IMR-90 (cell line): ENCODE measurements at regions not wholly inside any gene's neighbourhood (a gene's known extent, or its start where the extent isn't known, plus 50 kb on each side); places are given as distances from the start of the nearest gene placed in this dataset.
A peak's percentile ranks its signal among the peaks of the same experiment; 100 is the strongest.

ENCODE experiments used
- ATAC-seq: fragments of 200-7000 bp; cut with Tn5 transposase; 2 replicates; pipeline ENCODE4 v1.9.1; 2020; ENCODE audit warnings: low read depth, mild to moderate bottlenecking, moderate library complexity
- BruUV-seq: library from RNA; stranded (reverse); fragments of 400-500 nt; replicated peaks from 2 replicates; lab custom pipeline; 2021; lab: Mats Ljungman, UMichigan
- CTCF ChIA-PET: fragments of 300-600 bp; formaldehyde crosslinking; extraction: SDS; loops from one replicate; lab custom pipeline; 2021; ENCODE audit warnings: antibody characterized with exemption; lab: Yijun Ruan, JAX
- POLR2A ChIA-PET: fragments of 300-600 bp; sonication (Branson Sonifier 250); formaldehyde crosslinking; loops from one replicate; lab custom pipeline; 2022; ENCODE audit warnings: antibody characterized with exemption; ENCODE audit not compliant: unreplicated experiment; lab: Charles Lee
- DNase-seq: peaks from one replicate; pipeline ENCODE4 v3.0.0; 2013
- H2AFZ ChIP-seq: replicated peaks from 2 replicates; pipeline ENCODE3; 2013; ENCODE audit warnings: low read length, mild to moderate bottlenecking; ENCODE audit not compliant: poor library complexity
- H2AK5ac ChIP-seq: 2 replicates; pipeline ENCODE4 v1.6.1; 2013; ENCODE audit warnings: low read depth, low read length, inconsistent platforms
- H2AK9ac ChIP-seq: replicated peaks from 2 replicates; pipeline ENCODE3; 2013; ENCODE audit warnings: mild to moderate bottlenecking, low read depth, low read length, moderate library complexity; ENCODE audit not compliant: poor library complexity
- H2BK120ac ChIP-seq: 2 replicates; pipeline ENCODE4 v1.6.1; 2013; ENCODE audit warnings: low read depth, low read length, inconsistent platforms
- H2BK15ac ChIP-seq: 3 replicates; pipeline ENCODE4 v1.6.1; 2013; ENCODE audit warnings: low read depth, low read length, inconsistent platforms
- H2BK20ac ChIP-seq: 2 replicates; pipeline ENCODE4 v1.6.1; 2013; ENCODE audit warnings: low read depth, mild to moderate bottlenecking, inconsistent platforms, low read length, moderate library complexity
- H2BK5ac ChIP-seq: 2 replicates; pipeline ENCODE4 v1.6.1; 2013; ENCODE audit warnings: mild to moderate bottlenecking, low read depth, low read length, inconsistent platforms; ENCODE audit not compliant: poor library complexity, severe bottlenecking
- H3K14ac ChIP-seq: replicated peaks from 2 replicates; pipeline ENCODE4 v1.6.1; 2013; ENCODE audit warnings: low read depth, low read length, inconsistent platforms
- H3K18ac ChIP-seq: 2 replicates; pipeline ENCODE4 v1.6.1; 2013; ENCODE audit warnings: low read depth, low read length, control low read depth
- H3K23ac ChIP-seq: 2 replicates; pipeline ENCODE4 v1.6.1; 2013; ENCODE audit warnings: low read depth, low read length, inconsistent platforms
- H3K27ac ChIP-seq: 2 replicates; pipeline ENCODE4 v1.5.1; 2013; ENCODE audit warnings: mild to moderate bottlenecking, control low read depth, low read length; ENCODE audit not compliant: insufficient read depth
- H3K27me3 ChIP-seq: 2 replicates; pipeline ENCODE4 v1.6.1; 2013; ENCODE audit warnings: low read length; ENCODE audit not compliant: control insufficient read depth, insufficient read depth
- H3K36me3 ChIP-seq: 2 replicates; pipeline ENCODE4 v1.6.1; 2013; ENCODE audit warnings: low read length, mixed read lengths; ENCODE audit not compliant: control insufficient read depth, insufficient read depth
- H3K4ac ChIP-seq: 2 replicates; pipeline ENCODE4 v1.6.1; 2013; ENCODE audit warnings: low read depth, low read length, inconsistent platforms
- H3K4me1 ChIP-seq: 2 replicates; pipeline ENCODE4 v1.6.1; 2013; ENCODE audit warnings: low read length, mixed read lengths; ENCODE audit not compliant: control insufficient read depth, insufficient read depth
- H3K4me2 ChIP-seq: 2 replicates; pipeline ENCODE4 v1.6.1; 2013; ENCODE audit warnings: low read depth, mild to moderate bottlenecking, control low read depth, low read length, moderate library complexity
- H3K4me3 ChIP-seq: 2 replicates; pipeline ENCODE4 v1.5.1; 2013; ENCODE audit warnings: low read depth, mild to moderate bottlenecking, control low read depth, low read length, moderate library complexity; ENCODE audit not compliant: insufficient read depth
- H3K56ac ChIP-seq: 2 replicates; pipeline ENCODE4 v1.6.1; 2013; ENCODE audit warnings: low read length, inconsistent platforms; ENCODE audit not compliant: insufficient read depth; ENCODE audit errors: extremely low read depth
- H3K79me1 ChIP-seq, 2 experiments: 2 replicates each; pipeline ENCODE4 v1.6.1; 2013; ENCODE audit warnings: low read length in 2 of 2, inconsistent platforms in 1 of 2, low read depth in 1 of 2
- H3K9ac ChIP-seq: 2 replicates; pipeline ENCODE4 v1.6.1; 2013; ENCODE audit warnings: low read depth, low read length, control low read depth
- H3K9me1 ChIP-seq: 2 replicates; pipeline ENCODE4 v1.6.1; 2013; ENCODE audit warnings: low read length, inconsistent platforms; ENCODE audit not compliant: insufficient read depth
- H3K9me3 ChIP-seq: 2 replicates; pipeline ENCODE4 v1.6.1; 2013; ENCODE audit warnings: low read length; ENCODE audit not compliant: control insufficient read depth, insufficient read depth
- H4K20me1 ChIP-seq: 2 replicates; pipeline ENCODE4 v1.6.1; 2013; ENCODE audit warnings: low read length, inconsistent platforms; ENCODE audit not compliant: insufficient read depth
- H4K5ac ChIP-seq: 2 replicates; pipeline ENCODE4 v1.6.1; 2013; ENCODE audit warnings: mild to moderate bottlenecking, low read depth, low read length, control low read depth
- H4K8ac ChIP-seq, 2 experiments: 2 replicates each; pipeline ENCODE4 v1.6.1; 2013; ENCODE audit warnings: low read depth in 2 of 2, low read length in 2 of 2, control low read depth in 1 of 2, inconsistent platforms in 1 of 2
- H4K91ac ChIP-seq: 2 replicates; pipeline ENCODE4 v1.6.1; 2013; ENCODE audit warnings: low read depth, low read length, inconsistent platforms; ENCODE audit not compliant: insufficient read depth
- BHLHE40 ChIP-seq: fragments of 150-350 bp; IDR thresholded peaks from 2 replicates; pipeline ENCODE4 v1.6.1; 2016; ENCODE audit warnings: mild to moderate bottlenecking, low read depth, low read length
- CEBPB ChIP-seq: IDR thresholded peaks from 2 replicates; pipeline ENCODE4 v1.6.1; 2012; ENCODE audit warnings: low read depth, low read length, improper control_type of control experiment
- CTCF ChIP-seq: conservative IDR thresholded peaks from 2 replicates; pipeline ENCODE4 v1.5.1; 2012; ENCODE audit warnings: mild to moderate bottlenecking, low read depth, low read length, improper control_type of control experiment
- ELK1 ChIP-seq: fragments of 150-350 bp; IDR thresholded peaks from 2 replicates; pipeline ENCODE4 v1.6.1; 2016; ENCODE audit warnings: low read depth, mild to moderate bottlenecking, low read length, moderate library complexity, borderline replicate concordance
- FOS ChIP-seq: fragments of 150-350 bp; IDR thresholded peaks from 2 replicates; pipeline ENCODE4 v1.6.1; 2016; ENCODE audit warnings: low read depth, low read length
- MAFK ChIP-seq: IDR thresholded peaks from 2 replicates; pipeline ENCODE4 v1.6.1; 2012; ENCODE audit warnings: low read depth, low read length, improper control_type of control experiment
- MAZ ChIP-seq: IDR thresholded peaks from 2 replicates; pipeline ENCODE4 v1.6.1; 2012; ENCODE audit warnings: low read depth, mild to moderate bottlenecking, low read length, improper control_type of control experiment, moderate library complexity, borderline replicate concordance
- POLR2A ChIP-seq: IDR thresholded peaks from 2 replicates; pipeline ENCODE4 v1.6.1; 2012; ENCODE audit warnings: mild to moderate bottlenecking, low read depth, low read length
- RFX5 ChIP-seq: IDR thresholded peaks from 2 replicates; pipeline ENCODE4 v1.8.0; 2012; ENCODE audit warnings: low read depth, mild to moderate bottlenecking, low read length, moderate library complexity
- WGBS, 2 experiments: methylation state at CpG; one replicate each; pipeline versions ENCODE4 v1.1.5 to v1.1.7; 2013; ENCODE audit warnings: missing lambda C conversion rate in 2 of 2; ENCODE audit not compliant: insufficient read length in 1 of 2; ENCODE audit errors: extremely low coverage in 2 of 2; 5-methylcytosine and 5-hydroxymethylcytosine counted together
- dilution Hi-C: fragments of 300-500 bp; cut with HindIII; formaldehyde crosslinking; loops from one replicate; pipeline ENCODE4 v1.14.3; 2018; ENCODE audit warnings: low sequenced_read_pairs; ENCODE audit not compliant: unreplicated experiment
- in situ Hi-C: fragments of 300-500 bp; cut with MboI; formaldehyde crosslinking; loops from 3 replicates; pipeline ENCODE4 v1.14.3; 2019; ENCODE audit warnings: low sequenced_read_pairs, inconsistent platforms, mixed read lengths
- intact Hi-C: fragments of 100-400 bp; cut with micrococcal nuclease; formaldehyde crosslinking; loops from 2 replicates; pipeline ENCODE4 v1.10.0; 2022

GRCh38 chr21:35195232-35195631 lies 146.1 kb upstream of the RUNX1 start:
- Histone ChIP-seq H3K9ac (no peak overlapping the region), H4K91ac (no peak overlapping the region), H3K79me1 (0 out of 4 replicates have a peak, but pooled peaks cover 0 to 6% of the 10 kb centered on the region in 2 experiments), H3K36me3 (no peaks in the 10 kb centered on the region), H3K27me3 (no peaks in the 10 kb centered on the region), H3K27ac (no peak overlapping the region), H3K4ac (no peak overlapping the region), H2BK15ac (no peak overlapping the region), H3K18ac (no peak overlapping the region), H3K4me2 (no peak overlapping the region), H4K20me1 (no peaks in the 10 kb centered on the region), H2AK9ac (no peak overlapping the region), H2BK20ac (no peak overlapping the region), H3K14ac (no peak overlapping the region), H3K56ac (no peak overlapping the region), H3K4me1 (peaks cover 3% of the 10 kb centered on the region; the same call in 1 of the 2 replicates), H4K8ac (no peak overlapping the region), H2BK5ac (no peak overlapping the region), H3K23ac (no peak overlapping the region), H4K5ac (no peak overlapping the region), H3K9me1 (peaks cover 5% of the 10 kb centered on the region; the same call in 1 of the 2 replicates), H2AK5ac (no peak overlapping the region), H3K9me3 (no peaks in the 10 kb centered on the region), H2BK120ac (peak overlapping the region; percentile 0; the same call in 1 of the 2 replicates), H2AFZ (no peak overlapping the region), H3K4me3 (no peak overlapping the region)
- ChIA-PET CTCF (interaction anchor here (0.6 kb wide), 1 partner anchor 222 kb away, joined by 3 read pairs; no protein-coding TSS in a partner anchor), POLR2A (no interaction called here)
- no TSS peak for BruUV-seq
- intact Hi-C loops = no loop called here
- in situ Hi-C loops = no loop called here
- DNase-seq (no peak), ATAC-seq (no peak)
- 88% methylated on average over 1 of the region's 1 CpG; no CpG with 5 or more reads in 1 of the 2 experiments for WGBS, 2 experiments
- dilution Hi-C loops = no loop called here
- no peak for TF ChIP-seq POLR2A
- no peak for TF ChIP-seq MAFK
- no peak for TF ChIP-seq RFX5
- no peak for TF ChIP-seq MAZ
- TF ChIP-seq BHLHE40 = no peak
- no peak for TF ChIP-seq ELK1
- no peak for TF ChIP-seq CTCF
- TF ChIP-seq FOS = no peak
- no peak for TF ChIP-seq CEBPB
